ENCODE measurements at regions not wholly inside any gene's neighbourhood (a gene's known extent, or its start where the extent isn't known, plus 50 kb on each side); places are given as distances from the start of the nearest gene placed in this dataset.

DNA sequence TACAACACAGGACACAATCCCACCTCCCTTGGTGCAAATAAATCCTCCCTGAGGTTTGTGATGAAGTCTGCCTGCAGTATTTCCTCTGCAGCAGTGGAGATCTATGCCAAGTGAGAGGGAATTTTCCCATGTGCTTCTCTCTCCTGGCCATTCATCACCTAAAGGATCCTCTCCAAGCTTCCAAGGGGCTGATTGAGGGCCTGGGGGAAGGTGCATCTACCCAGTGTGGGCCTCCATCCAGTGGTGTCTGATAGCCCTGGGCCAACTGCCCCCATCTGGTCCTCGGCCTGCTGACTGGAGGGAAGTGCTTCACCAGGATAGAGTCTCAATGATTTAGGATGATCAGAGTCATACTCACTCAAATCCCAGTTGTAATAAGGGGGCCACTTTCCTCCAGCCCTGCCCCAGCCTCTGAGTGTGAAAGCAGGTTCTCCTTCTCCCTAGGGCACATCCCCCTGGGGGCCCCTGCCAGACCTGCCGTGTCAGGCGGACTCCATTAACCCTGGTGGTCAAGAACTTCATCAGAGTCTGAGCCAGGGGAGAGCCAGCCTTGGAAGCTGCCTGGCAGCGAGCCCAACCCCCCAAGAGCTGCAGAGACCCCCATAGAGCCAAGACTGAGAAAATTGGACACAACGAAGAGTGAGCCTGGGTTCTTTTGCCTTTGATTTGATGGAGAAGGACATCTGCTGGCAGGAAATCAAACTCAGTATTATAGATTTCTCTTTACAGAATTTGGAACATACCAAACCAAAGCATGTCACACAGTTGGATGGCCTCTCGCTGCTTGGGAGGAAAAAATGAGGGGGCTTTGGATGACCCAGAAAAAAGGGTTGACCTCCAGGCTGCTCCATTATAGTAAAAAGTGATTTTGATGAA lies 509.6 kb downstream of the CMPK2 start:
- in situ Hi-C loops (cut with MboI; ENCODE audit: low sequenced_read_pairs in 4 of 4): loop anchor here in 2 of 4 donors (10.0 kb wide), 1 partner anchor 419 kb away; no protein-coding TSS in a partner anchor
- H3K4me3 ChIP-seq: no peak overlapping the region
- H3K9me3 ChIP-seq: no peaks in the 10 kb centered on the region
- no peaks in the 10 kb centered on the region for H3K36me3 ChIP-seq
- intact Hi-C loops (cut with DNase I; ENCODE audit: low total_unique reads): no loop called here
- no peak for ATAC-seq
- TF ChIP-seq POLR2A (IDR thresholded peaks at IDR 0.05): no peak
- TF ChIP-seq, protein P1, sequence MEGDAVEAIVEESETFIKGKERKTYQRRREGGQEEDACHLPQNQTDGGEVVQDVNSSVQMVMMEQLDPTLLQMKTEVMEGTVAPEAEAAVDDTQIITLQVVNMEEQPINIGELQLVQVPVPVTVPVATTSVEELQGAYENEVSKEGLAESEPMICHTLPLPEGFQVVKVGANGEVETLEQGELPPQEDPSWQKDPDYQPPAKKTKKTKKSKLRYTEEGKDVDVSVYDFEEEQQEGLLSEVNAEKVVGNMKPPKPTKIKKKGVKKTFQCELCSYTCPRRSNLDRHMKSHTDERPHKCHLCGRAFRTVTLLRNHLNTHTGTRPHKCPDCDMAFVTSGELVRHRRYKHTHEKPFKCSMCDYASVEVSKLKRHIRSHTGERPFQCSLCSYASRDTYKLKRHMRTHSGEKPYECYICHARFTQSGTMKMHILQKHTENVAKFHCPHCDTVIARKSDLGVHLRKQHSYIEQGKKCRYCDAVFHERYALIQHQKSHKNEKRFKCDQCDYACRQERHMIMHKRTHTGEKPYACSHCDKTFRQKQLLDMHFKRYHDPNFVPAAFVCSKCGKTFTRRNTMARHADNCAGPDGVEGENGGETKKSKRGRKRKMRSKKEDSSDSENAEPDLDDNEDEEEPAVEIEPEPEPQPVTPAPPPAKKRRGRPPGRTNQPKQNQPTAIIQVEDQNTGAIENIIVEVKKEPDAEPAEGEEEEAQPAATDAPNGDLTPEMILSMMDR (IDR thresholded peaks at IDR 0.05 in 4 of 5, conservative IDR thresholded peaks at IDR 0.05 in 1 of 5): no peak
- DNase-seq: no peak
- H3K4me1 ChIP-seq: peaks cover 0 to 16% of the 10 kb centered on the region in 2 donors
- no peaks in the 10 kb centered on the region for H3K27me3 ChIP-seq
- no peak overlapping the region for H3K27ac ChIP-seq

DNA sequence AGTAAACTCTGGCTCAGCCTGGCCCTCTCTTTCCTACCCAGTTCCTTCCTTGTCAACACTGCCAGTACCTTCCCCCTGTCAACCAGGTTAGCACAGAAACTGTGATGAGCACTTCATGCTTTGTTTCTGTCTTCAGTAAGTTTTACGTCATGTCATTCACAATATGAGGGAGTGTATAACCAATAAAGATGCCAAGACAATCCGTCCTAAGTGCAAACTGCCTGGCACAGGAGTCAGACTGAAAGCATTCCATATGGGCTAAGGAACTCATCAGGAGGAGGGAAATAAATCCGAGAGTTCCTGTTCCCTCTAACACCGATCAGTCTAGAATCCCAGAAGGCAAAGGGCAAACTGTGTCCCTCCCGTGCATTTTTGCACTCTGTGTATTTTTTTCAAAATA lies 507.2 kb downstream of the CMPK2 start:
- no peak for ATAC-seq
- H3K36me3 ChIP-seq: no peaks in the 10 kb centered on the region
- no peak overlapping the region for H3K27ac ChIP-seq
- in situ Hi-C loops (cut with MboI; ENCODE audit: low sequenced_read_pairs in 4 of 4): loop anchor here in 2 of 4 donors (10.0 kb wide), 1 partner anchor 416 kb away; no protein-coding TSS in a partner anchor
- TF ChIP-seq, protein P1 (IDR thresholded peaks at IDR 0.05 in 4 of 5, conservative IDR thresholded peaks at IDR 0.05 in 1 of 5): no peak
- TF ChIP-seq POLR2A (IDR thresholded peaks at IDR 0.05): no peak
- no peak overlapping the region for H3K4me3 ChIP-seq
- intact Hi-C loops (cut with DNase I; ENCODE audit: low total_unique reads): no loop called here
- no peak for DNase-seq
- H3K9me3 ChIP-seq: no peaks in the 10 kb centered on the region
- H3K4me1 ChIP-seq: peaks cover 0 to 16% of the 10 kb centered on the region in 2 donors
- no peaks in the 10 kb centered on the region for H3K27me3 ChIP-seq

GRCh38 chr2:6358985-6359384 lies 506.7 kb downstream of the CMPK2 start:
- no peak overlapping the region for H3K4me3 ChIP-seq
- H3K9me3 ChIP-seq: no peaks in the 10 kb centered on the region
- TF ChIP-seq, protein P1 (IDR thresholded peaks at IDR 0.05 in 4 of 5, conservative IDR thresholded peaks at IDR 0.05 in 1 of 5): no peak
- TF ChIP-seq POLR2A (IDR thresholded peaks at IDR 0.05): no peak
- ATAC-seq: peak in 1 of 2 donors; percentile 55
- DNase-seq: peak in 1 of 2 donors; percentile 21
- H3K27ac ChIP-seq: no peak overlapping the region
- intact Hi-C loops (cut with DNase I; ENCODE audit: low total_unique reads) (no loop called here), in situ Hi-C loops (cut with MboI; ENCODE audit: low sequenced_read_pairs in 4 of 4) (loop anchor here in 2 of 4 donors (10.0 kb wide), 1 partner anchor 416 kb away; no protein-coding TSS in a partner anchor)
- peaks cover 0 to 16% of the 10 kb centered on the region in 2 donors for H3K4me1 ChIP-seq
- H3K36me3 ChIP-seq: no peaks in the 10 kb centered on the region
- no peaks in the 10 kb centered on the region for H3K27me3 ChIP-seq

GRCh38 chr2:6359964-6360363 lies 505.7 kb downstream of the CMPK2 start:
- DNase-seq: no peak
- no peak for ATAC-seq
- intact Hi-C loops (cut with DNase I; ENCODE audit: low total_unique reads): no loop called here
- Histone ChIP-seq H3K9me3 (no peaks in the 10 kb centered on the region), H3K27me3 (no peaks in the 10 kb centered on the region), H3K27ac (no peak overlapping the region), H3K36me3 (no peaks in the 10 kb centered on the region), H3K4me3 (no peak overlapping the region), H3K4me1 (peaks cover 0 to 16% of the 10 kb centered on the region in 2 donors)
- in situ Hi-C loops (cut with MboI; ENCODE audit: low sequenced_read_pairs in 4 of 4): loop anchor here in 2 of 4 donors (10.0 kb wide), 1 partner anchor 415 kb away; no protein-coding TSS in a partner anchor
- no peak for TF ChIP-seq POLR2A (IDR thresholded peaks at IDR 0.05)
- TF ChIP-seq, protein P1 (IDR thresholded peaks at IDR 0.05 in 4 of 5, conservative IDR thresholded peaks at IDR 0.05 in 1 of 5): no peak

All from gastrocnemius medialis (tissue), 4 donors.